Heart right ventricle (tissue), 16 donors: ENCODE measurements at regions not wholly inside any gene's neighbourhood (a gene's known extent, or its start where the extent isn't known, plus 50 kb on each side); places are given as distances from the start of the nearest gene placed in this dataset.
A peak's percentile ranks its signal among the peaks of the same experiment; 100 is the strongest.
"Not testable (repeated sequence)": the region's sequence is repeated elsewhere in the genome, so short reads cannot be mapped to it uniquely, and the experiment has no call there.

ENCODE experiments used
- ATAC-seq, 8 donors: fragments of 200-7000 bp; cut with Tn5 transposase; one replicate each; pipeline ENCODE4 v1.9.1; 2020; ENCODE audit warnings: mild to moderate bottlenecking in 8 of 8, moderate library complexity in 8 of 8, moderate number of reproducible peaks in 1 of 8
- DNase-seq, 2 donors: peaks; one replicate each; pipeline ENCODE4 v3.0.0-alpha.2; 2020
- H3K27ac ChIP-seq, 10 donors: fragments of 200-600 bp; sonication (generic) in 2 of 10; one replicate each; pipeline versions ENCODE4 v1.5.0 to v1.8.0; 2020 to 2022; ENCODE audit warnings: mild to moderate bottlenecking in 3 of 10
- H3K27me3 ChIP-seq, 7 donors: fragments of 200-600 bp; one replicate each; pipeline ENCODE4 v1.8.0; 2021 to 2022; ENCODE audit warnings: mild to moderate bottlenecking in 2 of 7
- H3K36me3 ChIP-seq, 9 donors: fragments of 200-600 bp; sonication (generic) in 1 of 9; one replicate each; pipeline versions ENCODE4 v1.5.0 to v1.8.0; 2020 to 2022; ENCODE audit warnings: mild to moderate bottlenecking in 2 of 9
- H3K4me1 ChIP-seq, 9 donors: fragments of 200-600 bp; sonication (generic) in 1 of 9; one replicate each; pipeline versions ENCODE4 v1.5.0 to v1.8.0; 2020 to 2022; ENCODE audit warnings: mild to moderate bottlenecking in 4 of 9
- H3K4me3 ChIP-seq, 10 donors: fragments of 200-600 bp; sonication (generic) in 2 of 10; one replicate each; pipeline versions ENCODE4 v1.5.0 to v1.8.0; 2020 to 2022; ENCODE audit warnings: mild to moderate bottlenecking in 7 of 10, moderate library complexity in 2 of 10
- H3K9me3 ChIP-seq, 11 donors: fragments of 200-600 bp in 10 of 11; sonication (generic) in 2 of 11; one replicate each; pipeline versions ENCODE4 v1.5.0 to v1.8.0; 2013 to 2022; ENCODE audit warnings: mild to moderate bottlenecking in 2 of 11, control low read depth in 1 of 11, moderate library complexity in 1 of 11
- WGBS, 2 donors: extraction: QIAGEN DNeasy Blood & Tissue Kit; methylation state at CpG; one replicate each; pipeline ENCODE4 v1.1.7; 2013; ENCODE audit warnings: inconsistent platforms in 1 of 2; 5-methylcytosine and 5-hydroxymethylcytosine counted together
- intact Hi-C, 10 donors: fragments of 100-400 bp; cut with DNase I; formaldehyde crosslinking; loops; one replicate each; pipeline versions ENCODE4 v1.11.1 to v1.14.2; 2022
- TF ChIP-seq, protein P1 (sequence below), 9 donors: fragments of 200-600 bp; sonication (generic) in 2 of 9; IDR thresholded peaks; one replicate each; pipeline versions ENCODE4 v1.5.0 to v1.8.0; 2021 to 2022; ENCODE audit warnings: antibody characterized with exemption in 9 of 9, mild to moderate bottlenecking in 5 of 9, moderate library complexity in 1 of 9
- donor health status: Arrhythmogenic right ventricular cardiomyopathy.
- donor health status: ischemic (EF 13 %, LVEDD 7.1; RV severe dilation, severe dysfunction).
- donor health status: healthy with polysubstance abuse.
- donor health status: DM: no; HTN: yes; CAD: no.
- donor health status: DM: no; HTN: no; CAD: no.
- donor health status: ischemic (EF 25% LVEDD 6.9; RV normal size, moderate dysfunction).
- donor health status: ischemic (EF 25% LVEDD 5.7; RV mildly dilated, moderate dysfunction).
- donor health status: healthy.
- donor health status: DM: yes; HTN: yes; CAD: no.
- donor health status: Ischemic cardiomyopathy.
- donor health status: ischemic (EF 35%, LVEDD 5.7; RV mildly dilated, moderate dysfunction).
- donor health status: nonischemic (EF 11% LVEDD 7.7; RV severe dilation, severe dysfunction).
- donor health status: DM: yes; HTN: yes; CAD: no.
- donor health status: PGD.
- donor health status: ischemic (EF 29% LVEDD 5.4; RV normal size, mild dysfunction).
- donor health status: nonischemic (EF 23%, LVEDD 6.1; RV moderate dilation, normal function).

DNA sequence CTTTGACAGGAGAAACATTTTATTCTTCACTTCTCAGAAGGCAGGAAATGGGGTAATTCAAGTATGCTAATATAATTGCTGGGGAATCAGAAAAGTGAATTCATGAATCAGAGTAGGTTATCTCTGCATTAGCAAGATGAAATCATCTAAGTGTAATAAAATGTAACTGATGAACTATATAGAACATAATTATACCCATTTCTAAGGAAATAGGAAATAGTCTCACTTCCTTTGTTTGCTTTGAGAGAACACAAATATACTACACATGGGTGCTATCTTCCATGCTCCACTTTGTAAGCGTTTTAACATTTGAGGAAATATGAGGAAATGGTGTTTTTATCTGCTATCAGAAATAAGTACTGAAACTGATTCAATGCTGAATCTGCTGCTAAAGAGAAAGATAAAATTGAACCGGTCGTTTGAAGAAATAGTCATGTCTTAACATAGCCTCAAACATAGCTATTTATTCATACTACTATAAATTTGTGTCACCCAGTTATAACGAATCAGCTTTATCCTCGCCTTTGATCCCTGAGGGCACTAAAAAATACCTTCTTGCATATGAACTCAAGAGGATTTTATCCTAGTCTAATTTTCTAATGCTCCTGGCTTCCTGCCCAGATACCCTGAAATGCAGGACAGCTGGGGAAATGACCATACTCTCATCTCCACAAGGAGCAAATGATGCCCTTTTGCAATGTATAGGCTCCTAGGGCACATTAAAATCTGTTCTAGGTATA, 696.0 kb downstream of the C12orf50 start:
- Histone ChIP-seq H3K36me3 (no peaks in the 10 kb centered on the region), H3K9me3 (no peaks in the 10 kb centered on the region), H3K4me3 (no peak overlapping the region), H3K27me3 (no peaks in the 10 kb centered on the region), H3K27ac (no peak overlapping the region), H3K4me1 (no peaks in the 10 kb centered on the region)
- TF ChIP-seq, protein P1, sequence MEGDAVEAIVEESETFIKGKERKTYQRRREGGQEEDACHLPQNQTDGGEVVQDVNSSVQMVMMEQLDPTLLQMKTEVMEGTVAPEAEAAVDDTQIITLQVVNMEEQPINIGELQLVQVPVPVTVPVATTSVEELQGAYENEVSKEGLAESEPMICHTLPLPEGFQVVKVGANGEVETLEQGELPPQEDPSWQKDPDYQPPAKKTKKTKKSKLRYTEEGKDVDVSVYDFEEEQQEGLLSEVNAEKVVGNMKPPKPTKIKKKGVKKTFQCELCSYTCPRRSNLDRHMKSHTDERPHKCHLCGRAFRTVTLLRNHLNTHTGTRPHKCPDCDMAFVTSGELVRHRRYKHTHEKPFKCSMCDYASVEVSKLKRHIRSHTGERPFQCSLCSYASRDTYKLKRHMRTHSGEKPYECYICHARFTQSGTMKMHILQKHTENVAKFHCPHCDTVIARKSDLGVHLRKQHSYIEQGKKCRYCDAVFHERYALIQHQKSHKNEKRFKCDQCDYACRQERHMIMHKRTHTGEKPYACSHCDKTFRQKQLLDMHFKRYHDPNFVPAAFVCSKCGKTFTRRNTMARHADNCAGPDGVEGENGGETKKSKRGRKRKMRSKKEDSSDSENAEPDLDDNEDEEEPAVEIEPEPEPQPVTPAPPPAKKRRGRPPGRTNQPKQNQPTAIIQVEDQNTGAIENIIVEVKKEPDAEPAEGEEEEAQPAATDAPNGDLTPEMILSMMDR (IDR thresholded peaks at IDR 0.05): no peak
- DNase-seq (no peak), ATAC-seq (no peak)
- 37 to 43% methylated on average over 5 of the region's 5 CpGs for WGBS, 2 donors
- intact Hi-C loops: no loop called here

DNA sequence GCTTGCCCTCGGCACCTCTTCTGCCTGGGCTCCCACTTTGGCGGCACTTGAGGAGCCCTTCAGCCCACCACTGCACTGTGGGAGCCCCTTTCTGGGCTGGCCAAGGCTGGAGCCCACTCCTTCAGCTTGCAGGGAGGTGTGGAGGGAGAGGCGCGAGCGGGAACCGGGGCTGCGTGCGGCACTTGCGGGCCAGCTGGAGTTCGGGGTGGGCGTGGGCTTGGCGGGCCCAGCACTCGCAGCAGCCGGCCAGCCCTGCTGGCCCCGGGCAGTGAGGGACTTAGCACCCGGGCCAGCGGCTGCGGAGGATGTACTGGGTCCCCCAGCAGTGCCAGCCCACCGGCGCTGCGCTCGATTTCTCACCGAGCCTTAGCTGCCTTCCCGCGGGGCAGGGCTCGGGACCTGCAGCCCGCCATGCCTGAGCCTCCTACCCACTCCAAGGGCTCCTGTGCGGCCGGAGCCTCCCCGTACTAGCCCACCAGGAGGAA, 699.1 kb downstream of the C12orf50 start:
- H3K4me3 ChIP-seq, ATAC-seq, H3K36me3 ChIP-seq, H3K4me1 ChIP-seq, H3K27me3 ChIP-seq, intact Hi-C loops, H3K9me3 ChIP-seq: not testable (repeated sequence)
- DNase-seq: peak in 1 of 2 donors; percentile 8
- WGBS, 2 donors: 95 to 98% methylated on average over 19 to 30 of the region's 30 CpGs
- peak overlapping the region in 1 of 10 donors; percentile 24 for H3K27ac ChIP-seq

DNA sequence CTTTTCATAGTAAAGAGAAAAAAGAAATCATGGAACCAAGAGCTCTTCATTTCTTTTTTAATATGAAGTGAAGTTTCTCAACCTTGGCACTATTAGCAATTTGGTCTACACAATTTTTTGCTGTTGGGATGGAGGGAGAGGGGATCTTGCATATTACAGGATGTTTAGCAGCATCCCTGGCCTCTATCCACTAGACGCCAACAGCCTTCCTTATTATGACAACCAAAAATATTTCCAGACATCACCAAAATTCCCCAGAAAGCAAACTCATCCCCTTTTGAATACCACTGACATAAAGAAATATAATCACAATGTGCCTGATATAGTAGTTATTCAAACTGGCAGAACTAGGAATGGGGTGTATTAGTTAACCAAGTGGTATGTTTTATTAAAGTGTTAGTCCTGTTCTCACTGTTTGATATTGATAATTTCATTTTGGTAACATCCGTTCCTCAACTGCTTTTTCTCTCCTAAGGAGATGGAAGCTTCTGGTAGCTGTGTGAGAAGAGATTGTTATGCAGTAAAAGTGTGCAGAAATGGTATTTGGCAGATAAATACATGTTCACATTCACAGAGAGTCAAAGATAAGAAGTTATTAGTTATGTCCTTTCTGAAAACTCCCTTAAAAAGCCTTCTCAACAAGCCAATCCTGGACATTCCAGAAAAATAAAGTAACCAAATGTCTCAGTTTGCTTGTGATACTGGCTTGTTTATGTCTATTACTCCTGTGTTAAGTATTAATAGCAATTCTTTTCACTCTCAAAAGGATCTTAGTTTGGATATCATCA, 699.9 kb downstream of the C12orf50 start:
- peak overlapping the region in 2 of 10 donors; percentile 24 to 48 for H3K27ac ChIP-seq
- TF ChIP-seq, protein P1 (IDR thresholded peaks at IDR 0.05): no peak
- peaks cover 0 to 4% (median 0%) of the 10 kb centered on the region in 11 donors for H3K9me3 ChIP-seq
- intact Hi-C loops: no loop called here
- no peaks in the 10 kb centered on the region for H3K27me3 ChIP-seq
- H3K4me1 ChIP-seq: no peaks in the 10 kb centered on the region
- ATAC-seq: peak in 3 of 8 donors; percentile 24 to 28 (median 25)
- no peak overlapping the region for H3K4me3 ChIP-seq
- 70 to 72% methylated on average over 2 of the region's 2 CpGs for WGBS, 2 donors
- no peaks in the 10 kb centered on the region for H3K36me3 ChIP-seq
- DNase-seq: no peak

DNA sequence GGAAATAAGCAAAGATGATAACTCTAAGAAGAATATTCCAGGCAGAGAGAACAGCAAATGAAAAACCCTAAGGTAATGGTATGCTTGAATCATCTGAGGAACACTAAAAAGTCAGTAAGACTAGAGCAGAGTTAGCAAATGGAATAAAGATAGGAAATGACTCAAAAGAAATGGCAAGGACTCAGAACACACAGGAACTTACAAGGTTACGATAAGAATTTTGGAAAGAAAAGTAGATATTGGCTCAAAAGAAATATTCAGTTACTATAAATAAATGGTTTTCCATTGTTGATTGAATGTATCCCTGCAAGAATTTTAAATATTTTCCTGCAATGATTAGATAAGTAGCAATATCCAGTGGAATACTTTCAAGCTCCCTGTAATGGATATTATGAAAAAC, 705.8 kb downstream of the C12orf50 start:
- TF ChIP-seq, protein P1 (IDR thresholded peaks at IDR 0.05): no peak
- DNase-seq (no peak), ATAC-seq (peak in 5 of 8 donors; percentile 55 to 86 (median 76))
- H3K27ac ChIP-seq: peak overlapping the region in 2 of 10 donors; percentile 0 to 36
- intact Hi-C loops: no loop called here
- no peaks in the 10 kb centered on the region for H3K36me3 ChIP-seq
- no peak overlapping the region for H3K4me3 ChIP-seq
- H3K27me3 ChIP-seq: no peaks in the 10 kb centered on the region
- H3K9me3 ChIP-seq: peaks cover 0 to 4% (median 0%) of the 10 kb centered on the region in 11 donors
- 22 to 38% methylated on average over 1 of the region's 1 CpG for WGBS, 2 donors
- H3K4me1 ChIP-seq: peaks cover 0 to 16% (median 3%) of the 10 kb centered on the region in 9 donors
